ENCODE measurements at regions not wholly inside any gene's neighbourhood (a gene's known extent, or its start where the extent isn't known, plus 50 kb on each side); places are given as distances from the start of the nearest gene placed in this dataset.

- TF ChIP-seq CTCF (IDR thresholded peaks at IDR 0.05): no peak
- no peak for TF ChIP-seq POLR2A (IDR thresholded peaks at IDR 0.05)
Measured at GRCh38 chr6:10149603-10150002, 265.3 kb downstream of the TFAP2A start.
